Globus pallidus (tissue), 1 donor: ENCODE measurements at regions not wholly inside any gene's neighbourhood (a gene's known extent, or its start where the extent isn't known, plus 50 kb on each side); places are given as distances from the start of the nearest gene placed in this dataset.
"Not testable (repeated sequence)": the region's sequence is repeated elsewhere in the genome, so short reads cannot be mapped to it uniquely, and the experiment has no call there.

Experiments used
- DNase-seq: peaks from one replicate; pipeline ENCODE4 v3.0.0-alpha.2; 2015; ENCODE audit warnings: low spot score

- not testable (repeated sequence) for DNase-seq
Observed at GRCh38 chr6:3672339-3672738, 79.2 kb downstream of the PXDC1 start.

DNA sequence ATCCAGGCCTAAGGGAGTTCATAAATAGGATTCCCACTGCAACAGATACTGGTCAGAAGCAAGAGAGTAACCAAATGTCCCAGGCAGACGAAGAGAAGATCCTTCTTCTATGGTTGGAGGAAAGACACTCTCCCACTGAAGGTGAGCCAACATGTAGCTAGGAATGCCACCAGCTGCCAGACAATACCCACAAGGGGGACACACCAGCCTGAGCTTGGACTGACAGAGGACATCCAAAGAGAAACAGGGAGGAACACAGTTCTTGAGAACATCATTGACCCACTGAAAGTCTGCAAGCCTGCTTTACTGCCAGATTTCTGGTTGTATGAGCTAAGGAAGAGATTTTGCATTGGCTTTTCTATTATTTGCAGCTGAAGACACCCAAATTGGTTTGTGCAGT lies 80.1 kb downstream of the PXDC1 start:
- no peak for DNase-seq

- DNase-seq = no peak
Observed at GRCh38 chr6:3670356-3670755, 81.2 kb downstream of the PXDC1 start.

GRCh38 chr6:3669916-3670315 lies 81.6 kb downstream of the PXDC1 start:
- no peak for DNase-seq

DNA sequence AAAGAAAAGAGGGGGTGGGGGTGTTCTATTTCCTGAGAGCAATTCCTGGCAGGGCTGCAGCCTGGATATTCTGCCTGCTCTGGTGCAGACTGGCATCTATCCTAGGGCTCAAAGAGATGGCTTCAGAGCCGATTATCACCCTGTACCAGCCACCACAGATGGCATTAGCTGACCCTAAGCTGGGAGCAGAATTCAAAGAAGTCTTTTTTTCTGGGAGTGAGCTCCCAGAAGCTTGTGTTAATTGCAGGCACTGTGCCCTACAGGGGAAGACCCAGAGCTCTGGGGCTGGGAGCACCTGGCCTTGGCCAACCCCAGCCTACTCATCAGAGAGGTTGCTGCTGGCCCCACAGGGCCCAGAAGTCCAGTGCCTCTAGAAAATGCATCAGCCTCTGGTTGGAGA lies 85.9 kb downstream of the PXDC1 start:
- peak; percentile 87 for DNase-seq

DNA sequence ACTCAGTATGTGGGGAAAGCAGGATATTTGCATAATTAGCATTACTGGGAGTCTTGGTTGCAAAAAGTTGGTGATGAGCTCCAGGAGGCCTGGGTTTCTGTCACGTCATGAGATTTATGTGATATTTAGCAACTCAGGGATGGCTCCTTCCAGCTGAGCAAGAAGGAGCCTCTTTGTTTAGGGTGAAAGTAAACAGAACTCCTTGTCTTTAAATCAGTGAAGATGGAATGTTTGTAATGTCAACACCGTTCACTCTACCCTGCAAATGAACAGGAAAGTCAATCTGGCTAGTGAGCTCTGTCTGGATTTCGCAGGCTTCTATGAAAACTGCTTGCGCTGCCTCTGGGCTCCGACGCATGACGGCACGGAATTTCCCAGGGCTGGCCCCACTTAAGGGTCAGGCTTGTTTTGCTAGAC lies 86.9 kb downstream of the PXDC1 start:
- DNase-seq = peak; percentile 32

GRCh38 chr6:3663811-3664210 lies 87.7 kb downstream of the PXDC1 start:
- DNase-seq = no peak

- DNase-seq = no peak
Observed at GRCh38 chr6:3663081-3663480, 88.4 kb downstream of the PXDC1 start.

DNA sequence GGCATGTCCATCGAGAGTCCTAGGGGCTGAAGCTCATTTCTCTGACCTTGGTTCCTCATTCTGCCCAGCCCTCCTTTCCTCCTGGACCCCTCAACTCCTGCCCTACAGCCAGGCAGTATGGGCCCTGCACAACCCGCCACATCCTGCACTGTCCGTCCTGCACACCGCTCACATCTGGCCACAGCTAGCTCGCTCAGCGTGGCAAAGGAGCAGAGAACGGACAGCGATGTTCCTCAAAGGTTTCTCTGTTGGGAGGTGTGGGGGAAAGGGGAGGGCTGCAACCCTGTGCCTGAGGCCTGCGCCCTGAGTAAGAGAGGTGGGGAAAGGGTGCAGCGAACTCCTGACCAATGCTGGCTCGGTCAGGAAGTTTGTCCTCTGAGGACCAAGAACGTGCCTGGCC lies 90.1 kb downstream of the PXDC1 start:
- no peak for DNase-seq

- no peak for DNase-seq
Observed at GRCh38 chr6:3660473-3660872, 91.0 kb downstream of the PXDC1 start.

DNA sequence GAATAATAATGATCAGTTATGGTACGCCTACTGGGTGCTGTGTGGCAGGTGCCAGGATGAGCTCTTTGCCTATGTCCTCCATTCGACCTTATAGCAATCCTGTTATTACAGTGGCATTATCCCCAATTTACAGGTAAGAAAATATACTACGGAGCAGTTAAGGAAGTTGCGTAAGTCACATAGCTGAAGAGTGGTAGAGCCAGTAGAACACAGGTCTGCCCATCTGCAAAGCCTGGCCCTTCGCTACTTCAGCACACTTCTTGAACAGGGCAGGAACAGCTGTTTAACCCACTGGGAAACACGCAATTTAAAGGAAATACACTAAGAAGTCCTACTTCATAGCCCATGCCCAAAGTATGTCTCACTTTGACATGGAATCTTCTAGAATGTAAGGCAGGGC lies 91.8 kb downstream of the PXDC1 start:
- DNase-seq = no peak

DNA sequence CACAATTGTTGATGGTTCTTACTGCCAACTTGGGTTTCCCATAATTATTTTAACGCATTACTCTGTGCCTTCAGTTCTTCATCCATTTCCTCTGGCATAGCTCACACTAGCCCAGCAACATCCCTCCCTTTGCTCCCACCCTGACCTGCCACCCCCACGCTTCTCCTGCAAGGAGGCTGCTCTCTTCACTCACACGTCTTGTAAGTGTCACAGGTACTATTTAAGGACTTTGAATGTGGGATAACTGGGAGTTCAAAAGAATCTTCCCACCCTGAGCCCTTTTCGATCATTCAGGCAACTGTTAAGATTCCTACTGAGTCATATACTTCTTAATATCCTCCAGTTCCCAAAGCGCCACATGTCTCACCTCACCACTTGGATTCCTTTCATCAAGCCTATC lies 95.4 kb downstream of the PXDC1 start:
- no peak for DNase-seq

- DNase-seq = no peak
Observed at GRCh38 chr6:3654898-3655297, 96.6 kb downstream of the PXDC1 start.

GRCh38 chr6:3654436-3654835 lies 97.1 kb downstream of the PXDC1 start:
- DNase-seq = no peak

- DNase-seq = no peak
Observed at GRCh38 chr6:3653528-3654070, 97.9 kb downstream of the PXDC1 start.

DNA sequence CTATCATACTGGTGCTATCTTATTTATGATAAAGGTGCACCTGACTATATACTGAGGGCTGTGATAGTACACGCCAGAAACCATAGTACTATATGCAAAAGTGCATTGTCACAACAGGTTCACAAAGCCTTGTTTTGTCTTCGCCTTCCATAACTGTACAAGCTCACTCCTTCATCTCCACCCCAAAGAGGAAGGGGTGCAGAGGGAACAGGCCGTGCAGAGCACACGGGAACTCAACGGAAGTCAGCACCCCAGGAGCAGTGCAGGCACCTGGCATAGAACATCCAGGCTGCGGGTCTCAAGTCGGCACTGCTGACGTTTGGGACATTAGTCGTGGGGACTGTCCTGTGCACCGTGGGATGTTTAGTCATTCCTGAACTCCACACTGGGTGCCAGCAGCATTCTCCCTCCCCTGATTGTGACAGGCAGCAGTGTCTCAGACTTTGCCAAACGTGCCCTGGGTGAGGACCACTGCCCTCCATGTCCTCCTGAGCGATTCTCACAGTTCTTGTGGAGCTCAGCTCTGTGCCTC lies 99.7 kb downstream of the PXDC1 start:
- no peak for DNase-seq

- no peak for DNase-seq
Observed at GRCh38 chr6:3650959-3651697, 100.4 kb downstream of the PXDC1 start.

DNA sequence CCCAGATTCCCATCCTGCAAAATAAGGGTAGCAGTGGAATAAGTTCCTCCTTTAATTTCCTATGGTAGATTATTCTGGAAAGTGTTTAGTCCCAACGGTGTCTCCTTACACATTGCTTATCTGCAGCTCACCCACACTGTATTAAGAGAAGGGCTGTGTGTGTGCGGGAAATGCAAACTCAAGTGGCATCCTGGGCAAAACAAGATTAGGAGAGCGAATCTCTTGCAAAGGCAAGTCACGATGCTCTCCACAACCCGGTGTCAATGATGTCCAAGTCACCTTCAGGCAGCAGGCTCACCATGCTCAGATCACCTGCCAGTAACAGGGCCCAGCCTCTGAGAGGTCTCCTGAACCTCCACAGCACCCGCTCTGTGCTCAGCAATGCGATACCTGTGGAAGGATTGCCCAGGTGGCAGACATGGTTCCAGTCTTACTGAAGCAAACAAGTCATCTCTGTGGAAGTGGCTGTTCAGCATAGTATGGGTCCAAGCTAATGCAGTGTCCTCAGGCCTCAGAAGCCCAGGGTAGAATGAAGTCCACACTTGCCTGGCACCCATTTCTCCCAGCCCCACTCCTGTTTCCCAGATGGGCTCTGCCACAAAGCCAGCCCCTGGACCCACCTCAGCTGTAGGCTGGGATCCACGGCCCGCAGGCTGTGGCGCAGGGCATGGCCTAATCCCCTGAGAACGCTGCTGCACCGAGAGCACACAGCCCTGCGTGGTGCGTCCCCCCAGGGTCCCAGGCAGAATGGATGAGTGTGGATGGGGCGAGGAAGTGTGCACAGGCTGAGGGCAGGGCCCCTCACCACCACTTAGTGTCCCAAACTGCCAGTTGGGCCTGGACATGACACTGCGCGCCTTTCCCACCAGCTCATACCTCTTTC lies 101.2 kb downstream of the PXDC1 start:
- DNase-seq = no peak

GRCh38 chr6:3648724-3649123 lies 102.8 kb downstream of the PXDC1 start:
- no peak for DNase-seq

DNA sequence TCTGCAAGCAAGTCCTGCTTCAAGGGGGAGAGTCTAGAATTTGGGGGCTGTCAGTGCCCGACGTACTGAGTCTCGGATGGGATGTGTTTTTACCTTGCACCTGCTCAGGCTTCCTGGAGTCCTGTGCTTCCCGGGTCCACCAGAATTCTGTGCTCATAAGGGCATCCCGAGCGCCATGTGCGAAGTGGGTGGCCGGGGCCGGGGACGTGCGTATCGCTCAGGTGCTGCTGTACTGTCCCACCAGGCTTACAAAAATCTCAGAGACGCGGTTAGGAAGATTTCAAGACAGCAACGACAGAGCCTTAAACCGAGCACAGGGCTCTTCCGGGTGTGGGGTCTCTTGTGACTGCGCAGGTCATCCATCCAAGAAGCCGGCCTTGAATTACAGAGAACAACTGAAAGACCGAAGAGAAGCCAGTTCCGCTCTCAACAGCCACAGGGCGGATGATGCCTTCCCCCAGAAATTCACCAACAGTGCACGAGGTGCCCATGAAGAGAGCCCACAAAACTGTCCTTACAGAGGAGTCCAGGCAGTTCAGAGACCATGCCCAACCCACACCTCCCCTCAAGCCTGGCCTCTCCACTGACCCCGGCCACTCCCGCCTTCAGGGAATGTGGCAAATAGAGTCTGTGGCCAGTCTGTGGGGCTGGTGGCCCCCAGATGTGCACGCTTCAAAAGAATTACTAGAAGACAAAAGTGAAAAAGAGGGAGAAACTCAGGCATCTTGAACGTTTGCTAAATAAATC lies 104.7 kb downstream of the PXDC1 start:
- no peak for DNase-seq

GRCh38 chr6:3644739-3645012 lies 106.8 kb downstream of the PXDC1 start:
- no peak for DNase-seq
